ENCODE measurements at regions not wholly inside any gene's neighbourhood (a gene's known extent, or its start where the extent isn't known, plus 50 kb on each side); places are given as distances from the start of the nearest gene placed in this dataset.

GRCh38 chr1:168407832-168408538, 127.3 kb downstream of the TBX19 start:
- TF ChIP-seq CTCF (IDR thresholded peaks at IDR 0.05) (no peak), MAX (IDR thresholded peaks at IDR 0.05) (no peak), ZFP36 (IDR thresholded peaks at IDR 0.05; ENCODE audit: borderline replicate concordance, partially characterized antibody) (no peak), HMGXB4 (CRISPR knock-in tag; IDR thresholded peaks at IDR 0.05; ENCODE audit: borderline replicate concordance) (no peak), POLR2A (IDR thresholded peaks at IDR 0.05; ENCODE audit: low read length) (no peak), JUNB (IDR thresholded peaks at IDR 0.05) (no peak), PHF8 (IDR thresholded peaks at IDR 0.05; ENCODE audit: borderline replicate concordance, low read depth) (no peak), CHD2 (IDR thresholded peaks at IDR 0.05; ENCODE audit: low read length, partially characterized antibody) (no peak), HDAC2 (IDR thresholded peaks at IDR 0.05) (no peak), BHLHE40 (IDR thresholded peaks at IDR 0.05; ENCODE audit: low read depth, low read length) (no peak), MAZ (IDR thresholded peaks at IDR 0.05; ENCODE audit: borderline replicate concordance, low read depth, low read length) (no peak), BCL3 (IDR thresholded peaks at IDR 0.05) (no peak)
- TF ChIP-seq, protein P1, sequence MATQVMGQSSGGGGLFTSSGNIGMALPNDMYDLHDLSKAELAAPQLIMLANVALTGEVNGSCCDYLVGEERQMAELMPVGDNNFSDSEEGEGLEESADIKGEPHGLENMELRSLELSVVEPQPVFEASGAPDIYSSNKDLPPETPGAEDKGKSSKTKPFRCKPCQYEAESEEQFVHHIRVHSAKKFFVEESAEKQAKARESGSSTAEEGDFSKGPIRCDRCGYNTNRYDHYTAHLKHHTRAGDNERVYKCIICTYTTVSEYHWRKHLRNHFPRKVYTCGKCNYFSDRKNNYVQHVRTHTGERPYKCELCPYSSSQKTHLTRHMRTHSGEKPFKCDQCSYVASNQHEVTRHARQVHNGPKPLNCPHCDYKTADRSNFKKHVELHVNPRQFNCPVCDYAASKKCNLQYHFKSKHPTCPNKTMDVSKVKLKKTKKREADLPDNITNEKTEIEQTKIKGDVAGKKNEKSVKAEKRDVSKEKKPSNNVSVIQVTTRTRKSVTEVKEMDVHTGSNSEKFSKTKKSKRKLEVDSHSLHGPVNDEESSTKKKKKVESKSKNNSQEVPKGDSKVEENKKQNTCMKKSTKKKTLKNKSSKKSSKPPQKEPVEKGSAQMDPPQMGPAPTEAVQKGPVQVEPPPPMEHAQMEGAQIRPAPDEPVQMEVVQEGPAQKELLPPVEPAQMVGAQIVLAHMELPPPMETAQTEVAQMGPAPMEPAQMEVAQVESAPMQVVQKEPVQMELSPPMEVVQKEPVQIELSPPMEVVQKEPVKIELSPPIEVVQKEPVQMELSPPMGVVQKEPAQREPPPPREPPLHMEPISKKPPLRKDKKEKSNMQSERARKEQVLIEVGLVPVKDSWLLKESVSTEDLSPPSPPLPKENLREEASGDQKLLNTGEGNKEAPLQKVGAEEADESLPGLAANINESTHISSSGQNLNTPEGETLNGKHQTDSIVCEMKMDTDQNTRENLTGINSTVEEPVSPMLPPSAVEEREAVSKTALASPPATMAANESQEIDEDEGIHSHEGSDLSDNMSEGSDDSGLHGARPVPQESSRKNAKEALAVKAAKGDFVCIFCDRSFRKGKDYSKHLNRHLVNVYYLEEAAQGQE (IDR thresholded peaks at IDR 0.05) = no peak
- TF ChIP-seq, protein P2, sequence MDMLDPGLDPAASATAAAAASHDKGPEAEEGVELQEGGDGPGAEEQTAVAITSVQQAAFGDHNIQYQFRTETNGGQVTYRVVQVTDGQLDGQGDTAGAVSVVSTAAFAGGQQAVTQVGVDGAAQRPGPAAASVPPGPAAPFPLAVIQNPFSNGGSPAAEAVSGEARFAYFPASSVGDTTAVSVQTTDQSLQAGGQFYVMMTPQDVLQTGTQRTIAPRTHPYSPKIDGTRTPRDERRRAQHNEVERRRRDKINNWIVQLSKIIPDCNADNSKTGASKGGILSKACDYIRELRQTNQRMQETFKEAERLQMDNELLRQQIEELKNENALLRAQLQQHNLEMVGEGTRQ (IDR thresholded peaks at IDR 0.05) = no peak
